WERI-Rb-1 (cell line): ENCODE measurements at regions not wholly inside any gene's neighbourhood (a gene's known extent, or its start where the extent isn't known, plus 50 kb on each side); places are given as distances from the start of the nearest gene placed in this dataset.
"Not testable (repeated sequence)": the region's sequence is repeated elsewhere in the genome, so short reads cannot be mapped to it uniquely, and the experiment has no call there.

Experiments used
- DNase-seq: peaks from one replicate; pipeline ENCODE4 v3.0.0-alpha.2; 2020
- H3K27ac ChIP-seq: fragments of 250-450 bp; sonication (Bioruptor Pico); 2 replicates; pipeline ENCODE4 v1.5.1; 2020; ENCODE audit warnings: mild to moderate bottlenecking, moderate library complexity
- H3K27me3 ChIP-seq: fragments of 250-450 bp; sonication (Bioruptor Pico); 2 replicates; pipeline ENCODE4 v1.5.1; 2021; ENCODE audit warnings: mild to moderate bottlenecking, low read depth, moderate library complexity; ENCODE audit not compliant: insufficient read depth, severe bottlenecking
- H3K36me3 ChIP-seq: fragments of 250-450 bp; sonication (Bioruptor Pico); 2 replicates; pipeline ENCODE4 v1.5.1; 2020; ENCODE audit warnings: mild to moderate bottlenecking, moderate library complexity
- H3K4me3 ChIP-seq: 2 replicates; pipeline ENCODE4 v1.5.1; 2011; ENCODE audit warnings: low read depth, mild to moderate bottlenecking, control low read depth, low read length
- H3K9me3 ChIP-seq: fragments of 250-450 bp; sonication (Bioruptor Pico); 2 replicates; pipeline ENCODE4 v1.5.1; 2021; ENCODE audit warnings: mild to moderate bottlenecking, moderate library complexity; ENCODE audit not compliant: severe bottlenecking
- CTCF ChIP-seq: IDR thresholded peaks from 2 replicates; pipeline ENCODE4 v1.5.1; 2011; ENCODE audit warnings: low read depth, mild to moderate bottlenecking, control low read depth, inconsistent platforms, low read length

DNA sequence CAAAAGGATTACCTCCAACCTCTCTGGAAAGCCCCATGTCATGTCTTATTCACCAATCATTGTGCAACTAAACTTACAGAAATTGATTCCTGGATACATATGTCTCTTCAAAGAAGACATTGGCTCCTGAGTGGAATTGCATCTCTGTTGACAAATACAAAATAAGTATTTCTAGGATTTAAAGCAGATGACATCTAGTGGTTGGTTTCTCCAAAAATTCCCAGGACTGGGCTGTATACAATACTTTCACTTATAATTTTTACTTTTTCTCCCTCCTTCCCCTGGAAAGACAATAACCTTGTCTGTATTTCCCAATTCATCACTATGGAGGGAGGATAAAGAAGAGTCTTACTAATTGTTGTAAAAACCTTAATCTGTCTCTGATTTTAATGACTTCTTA is 1347.4 kb downstream of the NCAM2 start:
- Histone ChIP-seq H3K27me3 (peaks cover 4% of the 10 kb centered on the region), H3K4me3 (no peak overlapping the region), H3K9me3 (no peaks in the 10 kb centered on the region), H3K36me3 (no peaks in the 10 kb centered on the region), H3K27ac (no peak overlapping the region)
- TF ChIP-seq CTCF = no peak
- no peak for DNase-seq

GRCh38 chr21:22346576-22346975 is 1348.4 kb downstream of the NCAM2 start:
- no peak overlapping the region for H3K27ac ChIP-seq
- peaks cover 11% of the 10 kb centered on the region for H3K27me3 ChIP-seq
- DNase-seq = no peak
- TF ChIP-seq CTCF = no peak
- no peak overlapping the region for H3K4me3 ChIP-seq
- no peaks in the 10 kb centered on the region for H3K9me3 ChIP-seq
- no peaks in the 10 kb centered on the region for H3K36me3 ChIP-seq

DNA sequence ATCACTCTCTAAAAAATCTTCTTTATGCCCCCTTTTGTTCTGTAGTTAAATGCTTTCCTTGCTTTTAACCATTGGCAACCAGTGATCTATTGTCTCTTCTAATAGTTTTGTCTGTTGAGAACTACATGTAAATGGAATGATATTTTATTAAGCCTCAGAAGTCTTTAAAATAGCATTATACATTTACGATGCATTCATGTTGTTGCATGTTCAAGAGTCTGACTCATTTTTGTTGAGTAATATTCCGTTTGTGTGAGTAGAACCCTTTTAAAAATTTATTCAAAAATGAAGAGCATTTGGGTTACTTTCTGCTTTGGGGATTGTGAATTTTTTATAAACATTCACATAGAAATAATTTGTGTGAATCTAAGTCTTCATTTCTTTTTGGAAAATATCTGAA is 1352.9 kb downstream of the NCAM2 start:
- no peak overlapping the region for H3K27ac ChIP-seq
- peaks cover 31% of the 10 kb centered on the region for H3K27me3 ChIP-seq
- no peak overlapping the region for H3K4me3 ChIP-seq
- no peaks in the 10 kb centered on the region for H3K9me3 ChIP-seq
- TF ChIP-seq CTCF = no peak
- DNase-seq = no peak
- H3K36me3 ChIP-seq = no peaks in the 10 kb centered on the region

DNA sequence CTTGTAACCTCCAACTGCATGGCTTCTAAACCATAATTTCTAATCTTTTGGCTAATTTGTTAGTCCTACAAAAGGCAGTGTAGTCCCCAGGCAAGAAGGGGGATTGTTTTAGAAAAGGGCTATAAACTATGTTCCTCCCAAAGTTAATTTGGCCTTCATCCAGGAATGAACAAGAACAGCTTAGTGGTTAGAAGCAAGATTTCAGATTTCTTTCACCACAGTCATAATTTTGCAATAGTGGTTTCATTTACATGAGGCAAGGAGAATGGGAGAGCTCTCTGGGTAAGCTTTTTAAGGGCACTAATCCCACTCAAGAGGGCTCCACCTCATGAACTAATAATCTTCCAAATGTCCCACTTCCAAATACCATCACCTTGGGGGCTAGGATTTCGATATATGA is 1353.9 kb downstream of the NCAM2 start:
- no peak overlapping the region for H3K27ac ChIP-seq
- no peaks in the 10 kb centered on the region for H3K9me3 ChIP-seq
- H3K36me3 ChIP-seq = no peaks in the 10 kb centered on the region
- H3K27me3 ChIP-seq = peaks cover 31% of the 10 kb centered on the region
- TF ChIP-seq CTCF = no peak
- no peak for DNase-seq
- H3K4me3 ChIP-seq = no peak overlapping the region

DNA sequence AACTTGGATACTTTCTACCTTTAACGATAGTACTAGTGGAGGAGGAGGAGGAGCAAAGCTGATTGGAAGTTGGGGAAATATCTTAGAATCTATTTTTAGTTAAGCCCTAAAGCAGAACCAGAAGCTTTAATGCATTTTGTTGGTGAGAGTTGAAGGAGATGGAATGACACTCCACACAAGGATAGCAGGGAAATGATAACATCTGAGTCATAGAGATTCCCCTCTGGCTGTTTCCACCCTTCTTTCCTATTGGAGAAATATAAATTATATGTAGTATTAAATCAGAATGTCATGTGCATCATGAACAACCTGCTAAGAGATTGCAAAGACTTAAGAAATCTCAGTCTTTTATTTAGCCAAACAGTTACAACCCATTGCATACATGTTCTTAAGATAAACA is 1357.7 kb downstream of the NCAM2 start:
- Histone ChIP-seq H3K36me3 (no peaks in the 10 kb centered on the region), H3K27ac (no peak overlapping the region), H3K27me3 (peaks cover 41% of the 10 kb centered on the region), H3K4me3 (no peak overlapping the region), H3K9me3 (no peaks in the 10 kb centered on the region)
- DNase-seq = no peak
- TF ChIP-seq CTCF = no peak

- H3K4me3 ChIP-seq = no peak overlapping the region
- H3K36me3 ChIP-seq = no peaks in the 10 kb centered on the region
- H3K27ac ChIP-seq = no peak overlapping the region
- no peak for TF ChIP-seq CTCF
- no peak for DNase-seq
- H3K27me3 ChIP-seq = peaks cover 38% of the 10 kb centered on the region
- no peaks in the 10 kb centered on the region for H3K9me3 ChIP-seq
Observed at GRCh38 chr21:22356663-22357062, 1358.5 kb downstream of the NCAM2 start.

DNA sequence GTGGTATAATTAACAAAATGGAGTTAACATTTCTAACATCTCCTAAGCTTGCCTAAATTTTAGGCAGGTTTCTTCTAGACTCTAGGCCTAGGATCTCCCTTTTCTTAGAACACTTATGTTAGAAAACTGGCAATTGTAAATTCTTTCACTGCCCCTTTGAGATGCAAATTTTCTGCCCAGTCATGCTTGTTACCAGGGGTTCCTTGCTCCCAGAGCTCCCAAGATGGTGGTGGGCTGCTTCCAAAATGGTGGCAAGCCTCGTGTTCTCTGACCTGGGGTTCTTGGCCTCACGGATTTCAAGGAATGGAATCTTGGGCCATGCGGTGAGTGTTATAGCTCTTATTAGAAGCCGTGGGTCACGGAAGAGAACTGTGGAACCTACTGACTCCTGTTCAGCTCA is 1361.4 kb downstream of the NCAM2 start:
- DNase-seq, H3K9me3 ChIP-seq, H3K4me3 ChIP-seq, H3K36me3 ChIP-seq, H3K27ac ChIP-seq: not testable (repeated sequence)
- peaks cover 26% of the 10 kb centered on the region for H3K27me3 ChIP-seq
